MCF 10A (cell line): ENCODE measurements at regions not wholly inside any gene's neighbourhood (a gene's known extent, or its start where the extent isn't known, plus 50 kb on each side); places are given as distances from the start of the nearest gene placed in this dataset.

ENCODE experiments used
- BruUV-seq: library from RNA; stranded (reverse); fragments of 400-500 nt; replicated peaks from 2 replicates; lab custom pipeline; 2021; lab: Mats Ljungman, UMichigan
- CTCF ChIA-PET: fragments of 300-600 bp; sonication (Branson Sonifier 250); formaldehyde crosslinking; extraction: SDS; loops from one replicate; lab custom pipeline; 2021; ENCODE audit warnings: antibody characterized with exemption, inconsistent platforms; lab: Yijun Ruan, JAX
- POLR2A ChIA-PET: fragments of 300-600, 350-650 bp; sonication (Branson Sonifier 250); formaldehyde crosslinking; extraction: SDS; loops from one replicate; lab custom pipeline; 2020; ENCODE audit warnings: antibody characterized with exemption, inconsistent platforms; lab: Yijun Ruan, JAX
- DNase-seq: peaks from one replicate; pipeline ENCODE4 v3.0.0-alpha.2; 2018; ENCODE audit not compliant: unreplicated experiment
- H3K27ac Mint-ChIP-seq: one replicate; pipeline ENCODE4 v1.8.0; 2022; ENCODE audit warnings: mild to moderate bottlenecking, low read depth, mixed read lengths; ENCODE audit not compliant: unreplicated experiment
- H3K27me3 Mint-ChIP-seq: one replicate; pipeline ENCODE4 v1.8.0; 2022; ENCODE audit warnings: mixed read lengths; ENCODE audit not compliant: insufficient read depth, unreplicated experiment
- H3K36me3 Mint-ChIP-seq: one replicate; pipeline ENCODE4 v1.8.0; 2022; ENCODE audit warnings: mild to moderate bottlenecking, moderate library complexity, mixed read lengths; ENCODE audit not compliant: insufficient read depth, unreplicated experiment
- H3K4me1 Mint-ChIP-seq: one replicate; pipeline ENCODE4 v1.8.0; 2022; ENCODE audit warnings: mixed read lengths; ENCODE audit not compliant: insufficient read depth, unreplicated experiment
- H3K4me3 Mint-ChIP-seq: one replicate; pipeline ENCODE4 v1.8.0; 2022; ENCODE audit warnings: mild to moderate bottlenecking, moderate library complexity, mixed read lengths; ENCODE audit not compliant: unreplicated experiment
- H3K9me3 Mint-ChIP-seq: one replicate; pipeline ENCODE4 v1.8.0; 2022; ENCODE audit warnings: mixed read lengths; ENCODE audit not compliant: unreplicated experiment
- CTCF ChIP-seq: fragments of 200-600 bp; IDR thresholded peaks from one replicate; pipeline ENCODE4 v1.8.0; 2022; ENCODE audit warnings: antibody characterized with exemption, mild to moderate bottlenecking; ENCODE audit not compliant: unreplicated experiment
- intact Hi-C: fragments of 100-400 bp; cut with micrococcal nuclease; formaldehyde crosslinking; loops from 2 replicates; pipeline ENCODE4 v1.14.1; 2022

- CTCF ChIA-PET, result interaction anchor here (0.6 to 1.8 kb wide), 8 partner anchors 9 to 478 kb away, joined by 3 to 6 read pairs (median 3); no protein-coding TSS in a partner anchor
Measured at GRCh38 chr5:136891175-136891972, 526.0 kb upstream of the TRPC7 start.

GRCh38 chr5:136890431-136891148 is 525.2 kb upstream of the TRPC7 start:
- TF ChIP-seq CTCF, result no peak
- Mint-ChIP-seq H3K27ac (no peak overlapping the region), H3K27me3 (peaks cover 63% of the 10 kb centered on the region), H3K4me1 (peaks cover 5% of the 10 kb centered on the region), H3K36me3 (no peaks in the 10 kb centered on the region), H3K4me3 (no peak overlapping the region), H3K9me3 (no peaks in the 10 kb centered on the region)
- POLR2A ChIA-PET, result no interaction called here
- CTCF ChIA-PET, result interaction anchor here (0.5 to 1.8 kb wide), 7 partner anchors 9 to 465 kb away, joined by 3 to 6 read pairs (median 3); no protein-coding TSS in a partner anchor
- intact Hi-C loops, result no loop called here
- BruUV-seq, result no TSS peak
- no peak for DNase-seq

More at GRCh38 chr5:136891175-136891972, 526.0 kb upstream of the TRPC7 start:
- no peak for TF ChIP-seq CTCF
- intact Hi-C loops, result no loop called here
- H3K36me3 Mint-ChIP-seq, result no peaks in the 10 kb centered on the region
- no peaks in the 10 kb centered on the region for H3K9me3 Mint-ChIP-seq
- peaks cover 55% of the 10 kb centered on the region for H3K27me3 Mint-ChIP-seq
- H3K4me3 Mint-ChIP-seq, result no peak overlapping the region
- no peak overlapping the region for H3K27ac Mint-ChIP-seq
- no peak for DNase-seq
- peaks cover 5% of the 10 kb centered on the region for H3K4me1 Mint-ChIP-seq
- BruUV-seq, result no TSS peak
- POLR2A ChIA-PET, result no interaction called here

DNA sequence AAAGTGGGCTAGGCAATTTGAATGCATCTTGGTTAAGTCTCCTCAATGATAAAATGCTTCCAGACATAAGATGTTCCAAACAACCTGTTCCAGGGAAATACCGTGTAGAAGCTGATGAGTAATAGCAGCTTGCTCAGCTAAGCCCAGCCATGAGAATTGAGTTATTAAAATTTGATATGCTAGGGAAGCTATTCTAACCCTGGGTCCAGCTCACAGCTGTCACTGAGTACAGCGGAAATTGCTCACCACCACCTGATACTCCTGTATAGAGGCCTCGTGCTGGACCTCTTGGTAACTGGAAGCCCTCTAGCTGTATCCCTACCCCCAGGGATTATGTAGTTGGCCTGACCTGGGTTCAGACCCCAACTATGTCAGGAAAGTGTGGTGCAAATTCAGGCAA is 521.3 kb upstream of the TRPC7 start:
- CTCF ChIA-PET, result interaction anchor here (0.7 kb wide), 1 partner anchor 691 kb away, joined by 3 read pairs; no protein-coding TSS in a partner anchor
- Mint-ChIP-seq H3K36me3 (no peaks in the 10 kb centered on the region), H3K4me1 (no peaks in the 10 kb centered on the region), H3K9me3 (peaks cover 8% of the 10 kb centered on the region), H3K4me3 (no peak overlapping the region), H3K27ac (no peak overlapping the region), H3K27me3 (peaks cover 71% of the 10 kb centered on the region)
- no peak for DNase-seq
- TF ChIP-seq CTCF, result no peak
- intact Hi-C loops, result no loop called here
- POLR2A ChIA-PET, result no interaction called here
- no TSS peak for BruUV-seq

- no peak overlapping the region for H3K4me3 Mint-ChIP-seq
- H3K4me1 Mint-ChIP-seq, result no peaks in the 10 kb centered on the region
- intact Hi-C loops, result no loop called here
- H3K27me3 Mint-ChIP-seq, result peaks cover 26% of the 10 kb centered on the region
- ChIA-PET CTCF (no interaction called here), POLR2A (no interaction called here)
- H3K36me3 Mint-ChIP-seq, result no peaks in the 10 kb centered on the region
- BruUV-seq, result no TSS peak
- TF ChIP-seq CTCF, result no peak
- no peak overlapping the region for H3K27ac Mint-ChIP-seq
- no peak for DNase-seq
- no peaks in the 10 kb centered on the region for H3K9me3 Mint-ChIP-seq
Measured at GRCh38 chr5:136864960-136865359, 499.6 kb upstream of the TRPC7 start.
